ENCODE measurements at regions not wholly inside any gene's neighbourhood (a gene's known extent, or its start where the extent isn't known, plus 50 kb on each side); places are given as distances from the start of the nearest gene placed in this dataset.

- Mint-ChIP-seq H3K4me3 (no peak overlapping the region), H3K4me1 (peaks cover 38% of the 10 kb centered on the region), H3K9me3 (no peaks in the 10 kb centered on the region), H3K36me3 (ENCODE audit: low read depth) (no peaks in the 10 kb centered on the region), H3K27me3 (ENCODE audit: low read depth, poor library complexity) (no peaks in the 10 kb centered on the region), H3K27ac (no peak overlapping the region)
- no peak for TF ChIP-seq CTCF (IDR thresholded peaks at IDR 0.05)
- no peak for DNase-seq
Measured at GRCh38 chr12:91887957-91888356, 257.7 kb downstream of the BTG1 start.

GRCh38 chr12:91885851-91886731 is 259.6 kb downstream of the BTG1 start:
- H3K9me3 Mint-ChIP-seq, result no peaks in the 10 kb centered on the region
- no peak overlapping the region for H3K27ac Mint-ChIP-seq
- H3K27me3 Mint-ChIP-seq (ENCODE audit: low read depth, poor library complexity), result no peaks in the 10 kb centered on the region
- no peak for TF ChIP-seq CTCF (IDR thresholded peaks at IDR 0.05)
- H3K4me3 Mint-ChIP-seq, result no peak overlapping the region
- DNase-seq, result no peak
- H3K36me3 Mint-ChIP-seq (ENCODE audit: low read depth), result no peaks in the 10 kb centered on the region
- peaks cover 38% of the 10 kb centered on the region for H3K4me1 Mint-ChIP-seq

DNA sequence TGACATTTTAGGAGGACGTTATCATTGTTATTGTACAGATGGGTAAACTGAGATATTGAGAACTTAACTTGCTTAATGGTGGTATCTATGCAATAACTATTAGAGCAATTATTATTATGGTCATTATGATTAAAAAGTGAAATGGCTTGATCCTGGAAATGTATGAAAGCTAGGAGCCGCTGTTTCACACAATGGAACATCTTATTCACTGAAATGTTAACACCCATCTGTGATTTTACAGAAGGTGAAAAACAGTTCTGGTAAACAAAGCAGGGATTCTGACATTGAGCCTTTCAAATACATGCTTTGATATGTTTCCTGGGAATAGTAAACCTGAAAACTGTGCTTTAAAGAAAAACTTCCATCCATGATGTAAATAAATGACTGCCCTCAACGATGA is 261.4 kb downstream of the BTG1 start:
- Mint-ChIP-seq H3K36me3 (ENCODE audit: low read depth) (no peaks in the 10 kb centered on the region), H3K4me3 (no peak overlapping the region), H3K27me3 (ENCODE audit: low read depth, poor library complexity) (no peaks in the 10 kb centered on the region), H3K27ac (no peak overlapping the region), H3K9me3 (no peaks in the 10 kb centered on the region), H3K4me1 (peaks cover 38% of the 10 kb centered on the region)
- no peak for DNase-seq
- TF ChIP-seq CTCF (IDR thresholded peaks at IDR 0.05), result no peak

DNA sequence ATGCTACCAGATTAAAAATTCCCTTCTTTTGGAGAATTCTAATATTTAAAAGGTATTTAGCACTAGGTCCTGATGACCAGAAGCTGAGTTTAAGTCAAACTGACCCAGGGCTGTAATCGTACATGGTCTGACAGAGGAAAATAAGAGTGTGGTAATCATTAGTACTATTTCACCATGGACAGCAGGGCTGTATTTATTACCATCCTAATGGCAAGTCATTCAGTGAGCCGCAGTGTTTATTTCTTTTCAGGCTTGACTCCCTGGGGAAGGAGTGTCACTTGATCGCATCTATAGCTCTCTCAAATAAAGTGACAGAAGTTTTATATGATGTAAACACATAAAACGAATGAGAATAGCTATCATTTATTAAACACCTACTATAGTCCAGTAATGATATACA is 261.8 kb downstream of the BTG1 start:
- DNase-seq, result no peak
- Mint-ChIP-seq H3K4me3 (no peak overlapping the region), H3K36me3 (ENCODE audit: low read depth) (no peaks in the 10 kb centered on the region), H3K27ac (no peak overlapping the region), H3K27me3 (ENCODE audit: low read depth, poor library complexity) (no peaks in the 10 kb centered on the region), H3K9me3 (no peaks in the 10 kb centered on the region), H3K4me1 (peaks cover 38% of the 10 kb centered on the region)
- TF ChIP-seq CTCF (IDR thresholded peaks at IDR 0.05), result no peak

GRCh38 chr12:91882910-91883309 is 262.7 kb downstream of the BTG1 start:
- DNase-seq, result no peak
- peaks cover 38% of the 10 kb centered on the region for H3K4me1 Mint-ChIP-seq
- no peak for TF ChIP-seq CTCF (IDR thresholded peaks at IDR 0.05)
- no peaks in the 10 kb centered on the region for H3K27me3 Mint-ChIP-seq (ENCODE audit: low read depth, poor library complexity)
- no peaks in the 10 kb centered on the region for H3K9me3 Mint-ChIP-seq
- H3K36me3 Mint-ChIP-seq (ENCODE audit: low read depth), result no peaks in the 10 kb centered on the region
- H3K27ac Mint-ChIP-seq, result no peak overlapping the region
- no peak overlapping the region for H3K4me3 Mint-ChIP-seq

DNA sequence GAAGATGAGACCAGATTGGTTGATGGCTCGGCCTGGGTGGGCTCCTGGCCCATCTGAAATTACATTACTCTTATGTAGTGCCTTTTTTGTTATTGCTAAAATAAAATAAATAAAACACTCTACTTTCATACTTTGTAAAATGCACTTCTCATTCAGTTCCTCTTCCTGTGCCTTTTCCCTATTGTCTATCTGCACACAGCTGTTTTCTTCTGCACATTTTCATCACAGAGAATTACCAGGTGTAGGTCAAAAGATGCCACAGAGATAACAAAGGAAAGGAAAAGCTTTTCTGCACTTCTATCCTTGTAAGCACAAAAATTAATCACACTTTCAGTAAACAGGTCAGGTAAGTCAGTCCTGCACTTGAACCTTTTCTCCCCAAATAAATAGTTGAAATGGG is 265.1 kb downstream of the BTG1 start:
- Mint-ChIP-seq H3K4me3 (no peak overlapping the region), H3K27me3 (ENCODE audit: low read depth, poor library complexity) (no peaks in the 10 kb centered on the region), H3K36me3 (ENCODE audit: low read depth) (no peaks in the 10 kb centered on the region), H3K9me3 (no peaks in the 10 kb centered on the region), H3K4me1 (peaks cover 41% of the 10 kb centered on the region), H3K27ac (no peak overlapping the region)
- no peak for TF ChIP-seq CTCF (IDR thresholded peaks at IDR 0.05)
- DNase-seq, result no peak

All from nephron progenitor cell (in vitro differentiated cells).